AG20443 (cell line): ENCODE measurements at regions not wholly inside any gene's neighbourhood (a gene's known extent, or its start where the extent isn't known, plus 50 kb on each side); places are given as distances from the start of the nearest gene placed in this dataset.
A peak's percentile ranks its signal among the peaks of the same experiment; 100 is the strongest.
"Not testable (repeated sequence)": the region's sequence is repeated elsewhere in the genome, so short reads cannot be mapped to it uniquely, and the experiment has no call there.

Experiments used
- DNase-seq: peaks from one replicate; pipeline ENCODE4 v3.0.0; 2012; ENCODE audit warnings: low spot score, mixed read lengths

DNA sequence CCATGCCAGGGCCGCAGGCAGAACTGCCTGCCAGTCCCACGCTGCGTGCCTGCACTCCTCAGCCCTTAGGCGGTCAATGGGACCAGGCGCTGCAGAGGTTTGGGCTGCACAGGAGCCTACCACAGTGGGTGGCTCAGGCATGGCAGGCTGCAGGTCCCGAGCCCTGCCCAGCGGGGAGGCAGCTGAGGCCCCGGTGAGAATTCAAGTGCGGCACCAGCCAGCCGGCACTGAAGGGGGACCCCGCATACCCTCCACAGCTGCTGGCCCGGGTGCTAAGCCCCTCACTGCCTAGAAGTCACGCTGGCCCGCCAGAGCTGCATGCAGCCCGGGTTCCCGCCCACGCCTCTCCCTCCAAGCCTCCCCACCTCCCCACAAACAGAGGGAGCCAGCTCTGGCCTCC lies 302.5 kb upstream of the UGT8 start:
- no peak for DNase-seq

DNA sequence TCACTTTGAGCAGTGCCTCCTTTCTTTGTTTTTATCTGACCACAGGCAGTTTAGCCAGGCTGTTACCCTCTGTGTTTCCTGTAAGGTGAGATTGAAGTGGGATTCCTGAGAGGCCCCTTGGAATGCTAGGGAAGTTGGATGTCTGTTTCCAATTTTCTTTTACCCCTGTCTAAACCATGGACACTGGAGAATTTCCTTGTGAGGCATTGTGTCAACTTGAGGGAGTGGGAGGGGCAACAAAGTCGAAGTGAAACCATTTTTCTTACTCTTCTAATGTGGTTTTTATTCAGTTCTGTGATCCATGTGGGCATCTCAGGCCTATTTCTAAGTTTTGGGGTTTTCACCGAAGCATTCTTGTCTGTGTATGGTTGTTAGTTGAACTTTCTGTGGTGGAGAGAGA lies 296.1 kb upstream of the UGT8 start:
- DNase-seq: no peak

DNA sequence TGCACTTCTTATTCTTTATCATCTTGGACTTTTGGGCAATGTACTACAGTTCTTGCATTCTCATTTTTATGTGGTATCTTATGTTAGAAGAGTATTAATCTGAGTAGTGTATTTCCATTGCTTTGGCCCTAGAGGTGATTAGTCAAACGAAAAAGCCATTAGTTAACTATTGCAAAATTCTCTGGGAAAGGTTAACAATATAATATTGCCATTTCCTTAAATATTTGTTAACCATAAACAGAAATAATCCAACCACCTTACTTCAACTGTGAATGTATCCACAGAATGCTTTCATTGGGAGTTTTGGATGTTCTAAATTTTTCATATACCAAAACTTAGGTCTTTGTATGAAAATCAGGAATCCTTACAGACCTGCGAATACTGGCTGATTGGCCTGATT lies 294.6 kb upstream of the UGT8 start:
- no peak for DNase-seq

DNA sequence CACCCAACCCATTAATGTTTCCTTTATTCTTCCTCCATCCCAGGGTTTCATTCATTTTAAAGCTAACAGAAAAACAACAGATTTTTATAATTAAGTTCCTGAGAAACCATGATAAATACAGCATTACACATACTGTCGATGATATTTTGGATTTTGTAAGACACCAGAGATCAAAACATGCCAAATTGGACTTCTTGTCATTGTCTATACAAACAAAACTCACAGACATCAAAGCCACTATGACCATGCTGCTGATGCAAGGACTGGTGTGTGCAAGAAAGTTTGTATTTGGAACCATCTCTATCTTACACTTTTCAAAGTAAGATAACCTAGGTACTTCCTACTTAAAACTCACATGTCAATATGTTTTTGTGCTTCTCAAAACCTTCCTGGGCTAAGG lies 294.0 kb upstream of the UGT8 start:
- no peak for DNase-seq

DNA sequence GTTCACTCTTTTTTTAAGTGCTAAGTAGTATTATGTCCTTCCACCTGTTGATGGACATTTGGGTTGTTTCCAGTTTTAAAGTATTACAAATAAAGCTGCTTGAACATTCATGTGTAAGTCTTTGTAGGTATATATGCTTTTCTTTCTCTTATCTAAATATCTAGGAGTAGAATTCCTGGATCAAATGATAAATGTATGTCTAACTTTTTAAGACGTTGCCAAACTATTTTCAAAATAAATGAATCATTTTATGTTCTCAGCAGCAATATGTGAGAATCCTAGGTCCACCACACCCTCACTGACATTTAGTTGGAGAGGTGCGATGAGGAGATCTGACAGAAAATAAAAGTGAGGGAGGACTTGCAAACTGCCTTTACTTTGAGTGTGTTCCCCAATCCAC lies 291.7 kb upstream of the UGT8 start:
- no peak for DNase-seq

DNA sequence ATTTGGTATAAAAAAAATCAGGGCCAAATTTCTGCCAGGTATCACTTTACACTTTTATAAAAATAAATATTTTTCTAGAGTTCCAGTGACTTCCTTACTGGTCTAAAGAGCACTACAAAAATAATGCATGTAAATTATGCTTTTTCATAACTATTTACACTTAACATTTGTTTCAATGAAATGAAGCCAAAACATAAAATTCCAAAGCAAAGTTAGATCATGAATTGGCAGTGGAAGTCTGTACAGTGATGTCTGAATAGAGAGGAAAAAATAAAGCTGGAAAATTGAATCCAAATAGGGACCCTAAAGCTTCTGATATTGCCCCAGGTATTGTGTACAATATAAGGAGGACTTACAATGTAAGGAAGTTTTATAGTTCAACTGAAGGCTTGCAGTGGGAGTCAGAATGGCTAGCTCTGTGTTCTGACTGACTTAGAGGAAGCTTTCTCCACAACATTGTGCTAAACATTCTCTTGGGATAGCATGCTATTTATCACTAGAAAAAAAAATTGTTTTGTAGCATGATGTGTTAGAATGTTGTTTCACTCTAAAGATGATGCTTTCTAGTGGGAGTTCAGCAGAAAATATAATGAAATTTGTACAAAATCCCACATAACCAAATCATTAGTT lies 288.2 kb upstream of the UGT8 start:
- no peak for DNase-seq

DNA sequence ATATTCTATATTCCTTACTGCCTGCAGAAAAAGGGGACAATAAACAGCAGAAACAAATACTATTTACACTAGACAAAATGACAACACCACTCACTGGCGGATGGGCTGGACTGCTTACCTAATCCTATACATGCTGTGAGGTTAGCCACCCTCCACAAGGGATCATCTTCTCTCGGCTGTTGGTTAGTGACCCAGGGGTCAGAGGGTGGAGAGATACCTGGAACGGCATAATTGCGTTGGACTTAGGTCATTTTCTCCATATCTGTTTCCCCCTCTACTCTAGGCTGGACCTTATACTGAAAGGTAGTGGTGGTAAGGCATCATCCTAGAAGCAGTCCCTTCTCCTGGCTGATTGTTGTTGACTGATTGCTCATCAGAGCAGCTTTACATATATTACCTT lies 286.8 kb upstream of the UGT8 start:
- DNase-seq: no peak

DNA sequence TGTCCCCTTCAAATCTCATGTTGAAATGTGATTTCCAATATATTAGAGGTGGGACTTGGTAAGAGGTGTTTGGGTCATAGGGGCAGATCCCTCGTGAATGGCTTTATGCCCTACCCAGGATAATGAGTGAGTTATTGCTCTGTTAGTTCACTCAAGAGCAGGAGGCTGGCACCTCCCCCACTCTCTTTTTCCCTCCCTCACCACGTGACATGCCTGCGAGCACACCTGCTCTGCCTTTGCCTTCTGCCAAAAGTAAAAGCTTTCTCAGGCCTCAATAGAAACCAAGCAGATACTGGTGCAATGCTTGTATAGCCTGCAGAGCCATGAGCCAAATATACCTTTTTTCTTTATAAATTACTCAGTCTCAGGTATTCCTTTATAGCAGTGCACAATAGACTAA lies 286.3 kb upstream of the UGT8 start:
- no peak for DNase-seq

DNA sequence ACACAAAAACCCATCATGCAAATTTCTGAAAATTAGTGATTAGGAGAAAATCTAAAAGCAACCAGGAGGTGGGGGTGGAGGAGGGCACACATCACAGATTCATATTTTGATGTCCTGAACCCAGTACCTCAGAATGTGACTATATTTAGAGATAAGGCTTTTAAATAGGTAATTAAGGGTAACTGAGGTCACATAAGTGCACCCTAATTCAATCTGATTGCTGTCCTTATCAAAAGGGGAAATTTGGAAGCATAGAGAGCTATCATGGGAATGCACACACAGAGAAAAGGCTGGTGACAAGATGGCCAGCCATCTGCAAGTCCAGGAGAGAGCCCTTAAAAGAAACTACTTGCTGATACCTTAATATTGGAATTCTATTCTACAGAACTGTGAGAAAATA lies 281.8 kb upstream of the UGT8 start:
- DNase-seq: no peak

DNA sequence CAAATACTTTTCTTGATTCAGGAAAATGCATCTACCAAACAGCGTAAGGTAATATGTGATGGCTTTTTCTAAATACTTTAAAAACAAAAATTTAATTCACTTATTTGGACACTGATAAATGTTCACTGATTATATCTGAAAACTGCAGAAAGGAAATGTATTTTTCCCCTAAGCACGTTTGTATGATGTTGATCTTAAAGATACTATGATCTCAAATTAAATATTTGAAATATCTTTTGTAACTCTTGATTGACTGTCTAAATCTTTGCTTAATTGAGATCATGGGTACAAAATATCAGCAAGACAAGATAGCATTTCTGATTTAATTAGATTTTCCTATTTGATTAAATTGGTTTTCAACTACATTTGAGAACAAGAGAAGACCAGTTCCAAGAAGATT lies 281.0 kb upstream of the UGT8 start:
- no peak for DNase-seq

DNA sequence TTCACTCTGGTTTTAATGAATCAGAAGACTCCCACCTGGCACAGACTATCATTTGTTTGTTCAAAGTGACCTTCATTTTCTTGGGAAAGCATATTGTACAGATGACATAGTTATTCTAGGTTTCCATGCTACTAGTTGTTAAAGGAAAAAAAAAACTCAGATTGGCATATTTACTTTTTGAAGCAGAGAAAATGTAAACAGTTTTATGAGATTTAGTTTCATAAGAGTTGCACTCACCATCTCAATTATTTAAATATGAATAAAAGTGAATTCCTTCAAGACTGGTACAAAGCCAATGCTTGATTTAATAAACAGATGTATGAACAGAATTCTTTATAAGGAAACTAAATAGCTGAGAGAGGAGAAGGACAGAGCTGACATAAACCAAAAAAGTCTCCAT lies 280.3 kb upstream of the UGT8 start:
- DNase-seq: no peak

DNA sequence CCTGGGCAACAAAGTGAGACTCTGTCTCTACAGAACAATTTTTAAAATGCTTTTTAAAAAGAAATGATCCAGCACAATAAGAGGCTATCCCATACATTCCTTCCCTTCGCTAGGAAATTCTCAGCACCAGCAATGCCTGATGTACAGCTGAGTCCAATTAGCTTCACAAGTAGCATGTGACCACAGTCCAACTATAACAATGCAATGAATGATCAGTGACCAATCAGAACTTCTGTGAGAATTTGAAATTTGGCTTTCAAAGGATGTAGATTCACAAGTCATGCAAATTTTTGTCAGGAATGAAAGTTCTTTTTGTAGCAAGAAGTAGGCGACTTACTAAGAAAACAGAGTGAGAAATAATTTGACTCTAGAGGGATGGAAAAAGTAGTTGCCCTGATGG lies 278.5 kb upstream of the UGT8 start:
- DNase-seq: no peak

DNA sequence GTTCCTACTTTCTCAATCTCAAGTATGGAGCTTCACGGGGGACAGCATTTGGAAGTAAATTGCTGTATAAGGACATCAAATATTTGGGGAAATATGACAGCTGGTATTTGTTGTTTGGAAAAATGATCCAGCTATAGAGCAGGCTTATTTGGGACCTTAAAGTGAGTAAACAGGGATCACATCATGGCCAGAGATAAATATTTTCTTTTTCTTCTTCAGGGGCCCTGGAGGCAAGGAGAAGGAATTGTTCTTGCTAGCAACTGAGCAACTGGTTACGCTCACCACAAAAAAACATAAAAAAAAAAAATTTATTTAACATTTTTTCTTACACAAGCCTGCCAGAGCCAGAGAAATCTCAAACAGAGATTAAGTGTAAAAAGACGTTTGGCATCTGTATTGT lies 277.2 kb upstream of the UGT8 start:
- no peak for DNase-seq

DNA sequence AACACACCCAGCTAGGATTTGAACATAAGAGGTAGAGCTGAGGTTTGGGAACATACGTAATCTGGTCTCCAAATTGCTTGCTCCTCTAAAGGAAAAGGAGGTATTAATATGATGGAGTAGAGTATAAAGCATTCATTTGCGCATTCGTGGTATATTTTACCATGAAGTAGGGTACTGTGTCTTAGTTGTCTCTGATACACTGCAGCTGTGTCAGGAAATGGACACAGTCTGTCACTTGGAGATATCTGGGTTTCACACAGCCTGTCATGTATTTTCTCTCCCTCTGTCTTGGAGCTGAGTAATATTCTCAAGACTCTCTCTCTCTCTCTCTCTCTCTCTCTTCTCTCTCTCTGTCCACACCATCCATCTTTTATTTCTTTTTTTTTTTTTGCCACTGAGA lies 274.8 kb upstream of the UGT8 start:
- DNase-seq: no peak

DNA sequence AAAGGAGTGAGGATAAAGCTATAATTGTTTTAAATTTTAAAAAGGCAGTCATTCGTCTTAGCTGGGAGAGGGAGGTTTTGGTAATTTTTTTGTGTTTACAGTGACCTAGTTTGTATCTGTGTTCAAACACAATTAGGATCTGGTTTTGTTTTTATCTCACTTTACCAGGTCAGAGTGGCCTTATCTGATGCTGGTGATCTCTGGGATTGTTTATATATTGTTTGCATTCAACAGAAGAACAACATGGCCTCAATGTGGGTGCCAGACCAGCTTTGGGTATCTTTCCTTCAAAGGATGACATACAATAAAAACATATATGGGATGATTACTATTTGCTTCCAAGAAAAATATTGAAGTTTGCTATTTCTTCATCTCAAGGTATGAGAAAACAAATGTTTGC lies 272.2 kb upstream of the UGT8 start:
- no peak for DNase-seq

DNA sequence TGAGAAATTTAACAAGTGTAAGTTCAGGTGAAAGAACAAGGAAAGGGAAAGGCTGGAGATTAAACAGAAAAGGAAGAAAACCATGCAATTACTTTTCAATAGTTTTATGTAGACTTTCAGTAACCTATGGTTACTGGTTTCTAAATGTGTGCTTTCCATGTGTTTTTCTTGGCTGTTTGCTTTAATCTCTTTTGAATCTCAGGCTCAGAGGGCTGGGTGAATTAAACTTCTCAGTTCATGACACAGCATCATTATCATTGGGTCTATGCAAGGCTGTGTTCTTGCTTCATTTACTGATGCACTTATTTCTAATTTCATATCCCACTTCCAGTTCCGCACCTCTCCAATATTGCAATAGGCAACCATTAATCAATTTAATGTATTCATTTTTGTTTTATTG lies 266.5 kb upstream of the UGT8 start:
- DNase-seq: no peak

DNA sequence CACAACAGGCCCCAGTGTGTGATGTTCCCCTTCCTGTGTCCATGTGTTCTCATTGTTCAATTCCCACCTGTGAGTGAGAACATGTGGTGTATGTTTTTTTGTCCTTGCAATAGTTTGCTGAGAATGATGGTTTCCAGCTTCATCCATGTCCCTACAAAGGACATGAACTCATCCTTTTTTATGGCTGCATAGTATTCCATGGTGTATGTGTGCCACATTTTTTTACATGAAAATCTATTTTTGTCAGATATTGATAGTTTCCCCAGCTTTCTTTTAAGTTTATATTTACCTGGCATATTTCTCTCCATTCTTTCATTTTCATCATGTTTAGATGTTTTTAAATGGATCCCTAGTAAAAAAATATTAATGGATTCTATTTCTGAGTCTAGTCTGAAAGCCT lies 264.2 kb upstream of the UGT8 start:
- DNase-seq: not testable (repeated sequence)

DNA sequence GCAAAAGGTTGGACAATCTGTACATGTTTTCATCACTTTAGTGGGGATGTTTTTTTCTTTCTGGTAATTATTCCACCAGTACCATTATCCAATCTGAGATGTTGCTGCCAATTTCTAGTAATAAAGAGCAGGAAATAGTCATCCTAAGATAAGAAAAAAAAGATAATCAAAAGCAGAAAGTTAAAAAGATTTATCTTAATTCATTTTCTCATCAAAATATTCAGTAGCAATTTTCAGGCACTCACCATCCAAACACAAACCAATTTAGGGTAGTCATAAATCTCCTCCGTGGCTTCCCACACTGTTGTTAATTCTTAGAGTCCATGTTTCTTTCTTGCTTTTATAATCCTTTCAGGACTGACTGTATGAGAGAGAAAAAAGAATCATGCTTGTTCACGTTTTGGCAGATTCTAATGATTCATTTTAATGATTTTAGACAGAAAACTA lies 263.7 kb upstream of the UGT8 start:
- DNase-seq: no peak

DNA sequence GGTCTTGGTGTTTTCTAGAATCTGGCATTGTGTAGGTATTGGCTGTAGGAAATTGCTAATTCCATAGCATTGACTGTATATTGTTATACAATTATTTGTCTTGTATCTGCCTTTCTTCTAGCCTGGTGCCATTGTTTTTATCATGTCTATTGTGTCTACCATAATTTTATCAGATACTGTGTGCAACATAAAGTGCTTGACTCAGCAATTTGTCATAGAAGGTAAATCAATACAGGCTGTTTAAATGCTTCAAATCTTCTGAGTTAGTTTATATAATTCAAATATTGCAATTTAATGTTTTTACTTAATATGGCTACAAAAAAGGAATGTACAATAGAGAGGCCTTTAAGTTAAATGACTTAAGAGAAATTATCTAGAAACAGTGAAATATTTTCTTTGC lies 263.3 kb upstream of the UGT8 start:
- DNase-seq: no peak

DNA sequence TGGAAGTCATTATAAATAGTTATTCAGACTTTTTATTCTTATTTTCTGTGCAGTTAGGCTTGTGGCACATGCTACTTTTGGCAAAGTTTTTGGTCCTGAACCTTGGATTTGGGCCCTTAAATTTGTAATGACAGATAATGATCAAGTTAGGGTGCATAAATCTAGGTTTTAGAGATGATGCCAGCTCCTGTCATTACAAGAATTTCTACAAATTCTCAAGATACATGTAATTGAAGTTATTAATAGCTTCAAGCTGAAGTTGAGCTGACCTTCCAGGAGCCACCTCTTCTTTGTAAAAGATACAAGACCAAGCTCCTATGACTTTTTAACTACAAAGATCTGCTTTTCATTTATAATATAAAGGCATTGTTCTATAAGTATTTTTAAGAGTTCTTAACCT lies 255.6 kb upstream of the UGT8 start:
- DNase-seq: no peak

DNA sequence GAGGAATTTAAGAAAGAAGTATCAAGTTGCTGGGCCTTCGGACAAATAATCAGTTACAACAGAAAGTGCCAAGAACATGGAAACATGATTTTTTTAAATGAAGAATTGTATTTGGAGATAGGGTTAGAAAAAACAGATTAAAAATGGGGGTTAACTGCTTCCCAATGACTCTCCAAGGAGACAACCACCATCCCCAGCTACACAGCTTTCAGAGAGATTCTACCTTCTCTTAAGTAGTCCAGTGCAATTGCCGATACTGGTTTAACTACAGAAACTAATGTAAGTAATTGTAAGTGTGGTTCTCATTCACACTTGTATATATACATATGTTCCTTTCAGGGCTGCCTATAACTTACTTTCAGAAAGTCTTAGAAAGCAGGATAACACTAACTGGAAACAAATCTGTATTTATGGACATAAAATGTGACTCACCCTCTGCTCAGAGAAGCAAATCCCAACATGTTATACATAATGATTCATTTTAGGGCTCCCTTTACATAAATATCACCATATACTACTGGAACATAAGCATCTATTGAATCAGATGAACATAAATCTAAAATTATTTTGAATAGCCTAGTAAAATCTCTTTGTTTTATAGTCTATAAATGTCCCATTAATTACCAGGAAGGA lies 248.9 kb upstream of the UGT8 start:
- no peak for DNase-seq

DNA sequence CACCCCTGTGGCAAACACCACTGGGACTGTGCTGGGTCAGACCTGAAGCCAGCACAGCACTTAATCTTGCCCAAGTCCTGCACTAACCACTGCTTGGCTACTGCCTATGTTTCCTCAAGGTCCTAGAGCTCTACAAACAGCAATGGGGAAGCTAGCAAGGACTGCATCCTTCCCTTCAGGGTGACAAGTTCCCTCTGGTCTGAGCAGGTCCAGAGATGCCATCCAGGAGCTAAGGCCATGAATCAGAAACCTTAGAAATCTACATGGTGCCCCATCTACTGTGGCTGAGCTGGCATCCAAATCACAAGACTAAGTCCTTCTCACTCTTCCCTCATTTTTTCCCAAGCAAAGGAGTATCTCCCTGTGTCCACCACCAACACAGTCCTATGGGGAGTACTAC lies 239.7 kb upstream of the UGT8 start:
- no peak for DNase-seq

DNA sequence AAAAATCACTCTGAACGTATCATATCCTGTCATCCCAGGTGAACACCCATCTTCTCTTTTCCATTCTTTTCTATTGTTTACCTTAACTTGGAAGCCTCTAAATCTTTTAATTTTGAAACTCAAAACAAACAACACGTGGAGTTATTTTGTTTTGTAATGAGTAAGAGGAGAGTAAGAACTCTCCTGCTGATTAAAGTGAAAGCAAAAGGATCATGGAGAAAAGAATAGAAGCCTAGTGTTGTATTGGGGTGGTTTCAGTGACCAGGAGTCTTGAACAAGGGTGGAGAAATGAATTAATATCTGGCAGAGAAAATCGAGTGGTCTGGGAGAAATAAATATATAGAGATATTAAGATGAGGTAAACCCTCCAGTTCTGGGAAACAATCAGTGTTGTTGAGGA lies 237.4 kb upstream of the UGT8 start:
- DNase-seq: no peak

DNA sequence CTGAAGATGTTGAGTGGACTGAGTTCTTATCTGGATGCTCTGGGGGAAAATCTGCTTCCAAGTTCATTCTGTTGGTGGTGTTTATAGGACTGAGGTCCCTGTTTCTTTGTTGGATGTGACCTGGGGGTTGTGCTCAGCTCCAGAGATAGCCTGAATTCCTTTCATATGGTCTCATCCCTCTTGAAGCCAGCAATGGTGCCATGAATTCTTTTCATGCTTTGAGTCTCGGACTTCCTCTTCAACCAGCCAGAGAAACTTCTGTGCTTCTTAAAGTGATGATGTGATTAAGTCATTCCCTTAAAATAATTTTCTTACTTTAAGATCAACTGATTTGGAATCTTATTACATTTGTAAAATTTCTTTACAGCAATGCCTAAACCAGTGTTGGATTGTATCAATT lies 233.8 kb upstream of the UGT8 start:
- peak; percentile 83 for DNase-seq
